NCI-H2081 treated with DMSO at 0.1 percent for 48 hours (cell line): ENCODE measurements at regions not wholly inside any gene's neighbourhood (a gene's known extent, or its start where the extent isn't known, plus 50 kb on each side); places are given as distances from the start of the nearest gene placed in this dataset.

Source experiments
- DNase-seq: peaks from one replicate; lab custom pipeline; 2025; lab: John Stamatoyannopoulos, UW

GRCh38 chr22:47374901-47375575, 612.6 kb downstream of the TBC1D22A start:
- no peak for DNase-seq

- no peak for DNase-seq
These were observed 611.9 kb downstream of the TBC1D22A start for GRCh38 chr22:47374273-47374771.

- DNase-seq, result no peak
These were observed 611.3 kb downstream of the TBC1D22A start for GRCh38 chr22:47373648-47374272.

- DNase-seq, result no peak
These were observed 610.3 kb downstream of the TBC1D22A start for GRCh38 chr22:47372596-47373385.

- no peak for DNase-seq
These were observed 609.7 kb downstream of the TBC1D22A start for GRCh38 chr22:47372111-47372581.

- no peak for DNase-seq
These were observed 609.0 kb downstream of the TBC1D22A start for GRCh38 chr22:47371263-47372090.

- DNase-seq, result no peak
These were observed 608.2 kb downstream of the TBC1D22A start for GRCh38 chr22:47370448-47371262.

GRCh38 chr22:47369431-47370015, 607.1 kb downstream of the TBC1D22A start:
- no peak for DNase-seq

- no peak for DNase-seq
These were observed 606.6 kb downstream of the TBC1D22A start for GRCh38 chr22:47369020-47369419.

- DNase-seq, result no peak
These were observed 605.8 kb downstream of the TBC1D22A start for GRCh38 chr22:47367993-47368945.

- DNase-seq, result no peak
These were observed 604.7 kb downstream of the TBC1D22A start for GRCh38 chr22:47367107-47367690.

GRCh38 chr22:47366026-47366767, 603.7 kb downstream of the TBC1D22A start:
- no peak for DNase-seq

GRCh38 chr22:47361247-47361646, 598.8 kb downstream of the TBC1D22A start:
- DNase-seq, result no peak

- no peak for DNase-seq
These were observed 595.0 kb downstream of the TBC1D22A start for GRCh38 chr22:47357493-47357892.

GRCh38 chr22:47357086-47357485, 594.6 kb downstream of the TBC1D22A start:
- DNase-seq, result no peak

GRCh38 chr22:47356511-47357011, 594.1 kb downstream of the TBC1D22A start:
- no peak for DNase-seq

GRCh38 chr22:47355776-47356510, 593.5 kb downstream of the TBC1D22A start:
- DNase-seq, result no peak
